Keratinocyte (primary cell): ENCODE measurements at regions not wholly inside any gene's neighbourhood (a gene's known extent, or its start where the extent isn't known, plus 50 kb on each side); places are given as distances from the start of the nearest gene placed in this dataset.

Source experiments
- DNase-seq: peaks from one replicate; pipeline ENCODE4 v3.0.0-alpha.2; 2011; ENCODE audit warnings: low read depth, missing footprints, low spot score
- FAIRE-seq: peaks from 2 replicates; lab custom pipeline; 2011; peaks lifted over from hg19 to GRCh38; lab: Jason Lieb, UNC
- H2AFZ ChIP-seq: 2 replicates; pipeline ENCODE4 v1.6.0; 2012; ENCODE audit warnings: low read length, control low read depth, inconsistent platforms; ENCODE audit not compliant: control insufficient read depth
- H3K27ac ChIP-seq: 2 replicates; pipeline ENCODE4 v1.5.1; 2011; ENCODE audit warnings: low read length; ENCODE audit not compliant: control insufficient read depth, insufficient read depth
- H3K27me3 ChIP-seq: 3 replicates; pipeline ENCODE4 v1.6.0; 2011; ENCODE audit warnings: low read length; ENCODE audit not compliant: control insufficient read depth, insufficient read depth; ENCODE audit errors: extremely low read depth
- H3K36me3 ChIP-seq, 2 experiments: 2 replicates in 1 of 2; 3 replicates in 1 of 2; pipeline ENCODE4 v1.5.1; 2011; ENCODE audit warnings: low read length in 2 of 2, mild to moderate bottlenecking in 1 of 2; ENCODE audit not compliant: control insufficient read depth in 2 of 2, insufficient read depth in 2 of 2; ENCODE audit errors: extremely low read depth in 1 of 2
- H3K4me1 ChIP-seq: 3 replicates; pipeline ENCODE4 v1.5.1; 2011; ENCODE audit warnings: low read length; ENCODE audit not compliant: control insufficient read depth, insufficient read depth; ENCODE audit errors: extremely low read depth
- H3K4me2 ChIP-seq: 3 replicates; pipeline ENCODE4 v1.6.0; 2011; ENCODE audit warnings: low read depth, low read length; ENCODE audit not compliant: control insufficient read depth, insufficient read depth; ENCODE audit errors: extremely low read depth
- H3K4me3 ChIP-seq, 3 experiments: fragments of 200-600 bp in 1 of 3; sonication (generic) in 1 of 3; 2 replicates in 2 of 3; 3 replicates in 1 of 3; pipeline ENCODE4 v1.5.1; 2011 to 2016; ENCODE audit warnings: low read length in 3 of 3, mild to moderate bottlenecking in 3 of 3, control low read depth in 2 of 3, inconsistent platforms in 1 of 3, low read depth in 1 of 3, mixed read lengths in 1 of 3, mixed run types in 1 of 3, moderate library complexity in 1 of 3; ENCODE audit not compliant: control insufficient read depth in 2 of 3, insufficient read depth in 2 of 3; ENCODE audit errors: extremely low read depth in 1 of 3
- H3K79me2 ChIP-seq: 2 replicates; pipeline ENCODE4 v1.6.0; 2012; ENCODE audit warnings: low read length; ENCODE audit not compliant: control insufficient read depth, insufficient read depth
- H3K9ac ChIP-seq: 3 replicates; pipeline ENCODE4 v1.6.0; 2011; ENCODE audit warnings: low read length; ENCODE audit not compliant: control insufficient read depth, insufficient read depth; ENCODE audit errors: extremely low read depth
- H3K9me1 ChIP-seq: 3 replicates; pipeline ENCODE4 v1.6.0; 2011; ENCODE audit warnings: low read length; ENCODE audit not compliant: control insufficient read depth, insufficient read depth; ENCODE audit errors: extremely low read depth
- H3K9me3 ChIP-seq: 2 replicates; pipeline ENCODE4 v1.5.1; 2012; ENCODE audit warnings: low read depth, low read length; ENCODE audit not compliant: control insufficient read depth
- H4K20me1 ChIP-seq: 3 replicates; pipeline ENCODE4 v1.6.0; 2011; ENCODE audit warnings: low read length; ENCODE audit not compliant: control insufficient read depth, insufficient read depth; ENCODE audit errors: extremely low read depth
- CTCF ChIP-seq, 3 experiments: IDR thresholded peaks in 1 of 3; conservative IDR thresholded peaks in 1 of 3; optimal IDR thresholded peaks in 1 of 3; 2 replicates in 2 of 3; 3 replicates in 1 of 3; pipeline versions ENCODE3 to v1.5.1; 2011; ENCODE audit warnings: low read length in 3 of 3, mild to moderate bottlenecking in 3 of 3, moderate library complexity in 2 of 3, control low read depth in 1 of 3, inconsistent platforms in 1 of 3; ENCODE audit not compliant: insufficient read depth in 2 of 3; ENCODE audit errors: extremely low read depth in 1 of 3
- EZH2 ChIP-seq: IDR thresholded peaks from one replicate; pipeline ENCODE4 v1.6.1; 2012; ENCODE audit warnings: inconsistent platforms, mild to moderate bottlenecking, low read length, moderate library complexity
- dilution Hi-C: fragments of 300-500 bp; cut with MboI; formaldehyde crosslinking; loops from one replicate; pipeline ENCODE4 v1.7.0; 2020; ENCODE audit warnings: low sequenced_read_pairs; ENCODE audit not compliant: extremely low pct_ligation_motif_present

GRCh38 chr15:70291305-70292075 is 193.8 kb upstream of the TLE3 start:
- Histone ChIP-seq H3K4me3 (no peak overlapping the region), H3K27me3 (peaks cover 23% of the 10 kb centered on the region), H3K9ac (no peak overlapping the region), H3K9me3 (no peaks in the 10 kb centered on the region), H4K20me1 (no peaks in the 10 kb centered on the region), H2AFZ (no peak overlapping the region), H3K27ac (no peak overlapping the region), H3K4me2 (no peak overlapping the region), H3K79me2 (no peaks in the 10 kb centered on the region), H3K9me1 (no peaks in the 10 kb centered on the region), H3K4me1 (no peaks in the 10 kb centered on the region), H3K36me3 (no peaks in the 10 kb centered on the region)
- no peak for TF ChIP-seq CTCF (optimal IDR thresholded peaks at IDR 0.05 in 1 of 3, IDR thresholded peaks at IDR 0.05 in 1 of 3, conservative IDR thresholded peaks at IDR 0.05 in 1 of 3; ENCODE audit: extremely low read depth in 1 of 3, insufficient read depth in 2 of 3, low read length in 3 of 3)
- TF ChIP-seq EZH2: no peak
- dilution Hi-C loops: no loop called here
- FAIRE-seq: no peak
- no peak for DNase-seq

- Histone ChIP-seq H3K9me3 (no peaks in the 10 kb centered on the region), H3K79me2 (no peaks in the 10 kb centered on the region), H3K4me3 (no peak overlapping the region), H3K27ac (no peak overlapping the region), H3K4me1 (no peaks in the 10 kb centered on the region), H2AFZ (no peak overlapping the region), H3K27me3 (peaks cover 27% of the 10 kb centered on the region), H3K9ac (no peak overlapping the region), H3K4me2 (no peak overlapping the region), H3K36me3 (no peaks in the 10 kb centered on the region), H4K20me1 (no peaks in the 10 kb centered on the region), H3K9me1 (no peaks in the 10 kb centered on the region)
- dilution Hi-C loops: no loop called here
- DNase-seq: no peak
- FAIRE-seq: no peak
- TF ChIP-seq EZH2 (no peak), CTCF (optimal IDR thresholded peaks at IDR 0.05 in 1 of 3, IDR thresholded peaks at IDR 0.05 in 1 of 3, conservative IDR thresholded peaks at IDR 0.05 in 1 of 3; ENCODE audit: extremely low read depth in 1 of 3, insufficient read depth in 2 of 3, low read length in 3 of 3) (no peak)
Observed at GRCh38 chr15:70290708-70291107, 193.0 kb upstream of the TLE3 start.
